ENCODE measurements at regions not wholly inside any gene's neighbourhood (a gene's known extent, or its start where the extent isn't known, plus 50 kb on each side); places are given as distances from the start of the nearest gene placed in this dataset.

- no peak overlapping the region for H3K4me3 ChIP-seq (ENCODE audit: low read depth, low read length)
Measured at GRCh38 chr7:16172366-16172765, 249.0 kb downstream of the CRPPA start.

- H3K4me3 ChIP-seq (ENCODE audit: low read depth, low read length): no peak overlapping the region
Measured at GRCh38 chr7:16171928-16172327, 249.4 kb downstream of the CRPPA start.

- no peak overlapping the region for H3K4me3 ChIP-seq (ENCODE audit: low read depth, low read length)
Measured at GRCh38 chr7:16170671-16171070, 250.7 kb downstream of the CRPPA start.

- no peak overlapping the region for H3K4me3 ChIP-seq (ENCODE audit: low read depth, low read length)
Measured at GRCh38 chr7:16169537-16169936, 251.8 kb downstream of the CRPPA start.

- H3K4me3 ChIP-seq (ENCODE audit: low read depth, low read length): no peak overlapping the region
Measured at GRCh38 chr7:16167526-16167925, 253.8 kb downstream of the CRPPA start.

- no peak overlapping the region for H3K4me3 ChIP-seq (ENCODE audit: low read depth, low read length)
Measured at GRCh38 chr7:16144361-16144760, 277.0 kb downstream of the CRPPA start.

GRCh38 chr7:16137944-16138343 is 283.4 kb downstream of the CRPPA start:
- no peak overlapping the region for H3K4me3 ChIP-seq (ENCODE audit: low read depth, low read length)

GRCh38 chr7:16136896-16137295 is 284.4 kb downstream of the CRPPA start:
- no peak overlapping the region for H3K4me3 ChIP-seq (ENCODE audit: low read depth, low read length)

GRCh38 chr7:16135658-16136057 is 285.7 kb downstream of the CRPPA start:
- H3K4me3 ChIP-seq (ENCODE audit: low read depth, low read length): no peak overlapping the region

- H3K4me3 ChIP-seq (ENCODE audit: low read depth, low read length): no peak overlapping the region
Measured at GRCh38 chr7:16130111-16131110, 290.9 kb downstream of the CRPPA start.

- H3K4me3 ChIP-seq (ENCODE audit: low read depth, low read length): no peak overlapping the region
Measured at GRCh38 chr7:16129431-16130110, 291.8 kb downstream of the CRPPA start.

- no peak overlapping the region for H3K4me3 ChIP-seq (ENCODE audit: low read depth, low read length)
Measured at GRCh38 chr7:16123117-16123770, 298.1 kb downstream of the CRPPA start.

- no peak overlapping the region for H3K4me3 ChIP-seq (ENCODE audit: low read depth, low read length)
Measured at GRCh38 chr7:16121876-16122390, 299.4 kb downstream of the CRPPA start.

- H3K4me3 ChIP-seq (ENCODE audit: low read depth, low read length): no peak overlapping the region
Measured at GRCh38 chr7:16115374-16115773, 306.0 kb downstream of the CRPPA start.

GRCh38 chr7:16114633-16115032 is 306.7 kb downstream of the CRPPA start:
- H3K4me3 ChIP-seq (ENCODE audit: low read depth, low read length): no peak overlapping the region

GRCh38 chr7:16114071-16114470 is 307.3 kb downstream of the CRPPA start:
- H3K4me3 ChIP-seq (ENCODE audit: low read depth, low read length): no peak overlapping the region

- no peak overlapping the region for H3K4me3 ChIP-seq (ENCODE audit: low read depth, low read length)
Measured at GRCh38 chr7:16113058-16113457, 308.3 kb downstream of the CRPPA start.

GRCh38 chr7:16106869-16107268 is 314.5 kb downstream of the CRPPA start:
- no peak overlapping the region for H3K4me3 ChIP-seq (ENCODE audit: low read depth, low read length)

- H3K4me3 ChIP-seq (ENCODE audit: low read depth, low read length): no peak overlapping the region
Measured at GRCh38 chr7:16106300-16106699, 315.0 kb downstream of the CRPPA start.

GRCh38 chr7:16099302-16099849 is 322.0 kb downstream of the CRPPA start:
- H3K4me3 ChIP-seq (ENCODE audit: low read depth, low read length): no peak overlapping the region

- H3K4me3 ChIP-seq (ENCODE audit: low read depth, low read length): no peak overlapping the region
Measured at GRCh38 chr7:16098585-16099179, 322.7 kb downstream of the CRPPA start.
